ENCODE measurements at regions not wholly inside any gene's neighbourhood (a gene's known extent, or its start where the extent isn't known, plus 50 kb on each side); places are given as distances from the start of the nearest gene placed in this dataset.

DNA sequence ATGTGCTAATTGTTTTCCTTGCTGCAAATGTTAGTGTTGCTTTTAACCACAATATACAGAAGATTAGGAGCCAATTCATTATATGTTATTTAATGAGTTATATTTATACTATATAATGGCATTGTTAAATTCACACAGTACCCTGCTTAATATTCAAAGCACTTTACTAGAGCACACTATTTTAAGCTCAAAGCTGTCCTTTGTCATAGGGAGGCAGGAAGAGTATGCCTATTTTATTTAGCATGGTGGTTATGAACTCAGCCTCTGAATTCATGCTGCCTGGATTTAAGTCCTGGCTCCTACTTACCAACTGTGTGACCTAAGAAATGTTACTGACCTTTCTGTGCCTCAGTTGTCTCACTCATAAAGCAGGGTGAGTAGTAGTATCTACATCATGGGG lies 80.5 kb downstream of the FASTKD2 start:
- DNase-seq: no peak

DNA sequence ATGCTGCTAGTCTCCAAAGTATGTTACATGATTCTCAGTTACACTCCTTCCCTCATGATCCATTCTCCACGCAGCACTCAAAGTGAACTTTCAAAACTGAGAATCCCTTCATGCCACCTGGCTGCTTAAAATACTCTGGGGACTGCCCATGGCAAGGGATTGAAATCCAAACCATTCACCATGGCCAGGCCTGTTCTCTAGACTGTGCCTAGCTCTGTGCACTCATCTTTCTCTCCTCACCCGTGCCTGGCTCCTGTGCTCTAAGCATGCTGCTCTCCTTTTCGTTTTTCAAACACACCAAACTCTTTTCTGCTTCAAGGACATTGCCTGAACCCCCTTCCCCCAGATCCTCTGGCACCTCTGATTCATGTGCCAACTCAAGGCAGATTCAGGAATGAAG lies 80.9 kb downstream of the FASTKD2 start:
- DNase-seq: no peak

DNA sequence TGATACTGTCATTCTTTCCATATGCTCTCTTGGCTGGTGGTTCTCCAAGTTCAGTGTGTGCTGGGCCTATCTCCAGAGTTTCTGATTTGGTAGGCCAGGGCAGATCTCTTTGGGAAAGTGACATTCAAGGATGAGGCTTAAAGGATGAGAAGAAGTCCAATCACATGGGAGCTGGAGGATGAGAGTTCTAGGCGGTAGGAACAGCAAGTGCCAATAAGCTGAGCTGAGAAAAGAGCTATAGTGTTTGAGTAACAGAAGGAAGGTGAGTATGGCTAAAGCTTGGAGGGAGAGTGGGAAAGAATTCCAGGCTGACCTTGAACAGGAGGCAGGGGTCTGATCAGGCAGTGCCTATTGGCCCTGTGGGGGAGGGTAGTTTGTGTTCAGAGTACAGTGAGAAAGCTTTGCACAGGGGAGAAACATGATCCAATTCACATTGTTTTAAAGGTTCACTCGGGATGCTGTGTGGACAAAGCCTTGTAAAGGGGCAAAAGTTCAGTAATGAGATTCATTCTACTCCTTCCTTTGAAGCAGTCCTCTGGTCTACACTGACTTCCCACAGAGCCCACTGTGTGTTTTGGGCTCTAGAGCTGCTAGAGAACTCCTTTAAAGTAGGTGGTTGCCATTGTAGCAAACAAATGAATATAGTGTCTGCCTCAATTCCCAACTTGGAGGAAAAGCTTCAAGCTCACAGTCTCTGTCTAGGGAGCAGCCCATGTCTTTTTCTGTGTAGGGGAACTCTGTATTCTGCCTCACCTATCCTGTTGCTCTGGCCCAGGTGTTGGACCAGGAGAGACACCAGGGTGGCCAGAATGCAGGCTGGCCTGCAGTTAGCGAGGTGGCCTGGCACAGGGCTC lies 81.8 kb downstream of the FASTKD2 start:
- DNase-seq: no peak

DNA sequence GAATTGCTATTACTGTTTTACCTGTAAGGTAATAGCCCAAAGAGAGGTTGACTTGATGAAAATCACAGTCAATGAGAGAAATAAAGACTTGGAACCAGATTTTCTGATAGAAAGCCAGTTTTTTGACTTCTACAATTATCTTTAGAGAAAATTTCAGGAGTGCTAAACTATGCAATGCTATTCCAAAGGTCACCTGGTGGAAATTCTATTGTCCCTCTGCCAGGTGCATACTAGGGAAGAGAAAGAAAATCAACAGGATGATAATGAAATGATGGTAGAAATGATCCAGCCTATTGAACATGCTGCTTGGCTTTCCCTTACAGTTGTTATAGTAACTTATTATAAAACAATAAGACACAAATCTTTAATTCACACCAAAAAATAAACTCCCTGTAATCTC lies 85.0 kb downstream of the FASTKD2 start:
- DNase-seq: no peak

DNA sequence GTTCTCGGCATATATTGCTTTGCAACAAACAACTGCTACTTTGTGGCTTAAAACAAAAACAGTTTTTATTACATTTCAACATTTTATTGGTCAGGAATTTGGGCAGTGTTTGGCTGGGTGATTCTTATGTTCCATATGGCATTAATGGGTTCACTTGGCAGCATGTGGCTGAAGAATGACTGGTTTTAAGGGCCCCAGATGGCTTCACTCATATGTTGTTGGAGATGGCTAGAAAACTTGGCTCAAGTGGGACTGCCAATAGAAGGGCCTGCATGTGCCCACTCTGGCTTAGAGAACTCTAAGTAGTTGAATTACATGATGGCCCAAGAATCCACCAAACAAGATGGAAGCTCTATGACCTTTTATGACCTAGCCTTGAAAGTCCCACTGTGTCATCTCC lies 86.1 kb downstream of the FASTKD2 start:
- DNase-seq: no peak

DNA sequence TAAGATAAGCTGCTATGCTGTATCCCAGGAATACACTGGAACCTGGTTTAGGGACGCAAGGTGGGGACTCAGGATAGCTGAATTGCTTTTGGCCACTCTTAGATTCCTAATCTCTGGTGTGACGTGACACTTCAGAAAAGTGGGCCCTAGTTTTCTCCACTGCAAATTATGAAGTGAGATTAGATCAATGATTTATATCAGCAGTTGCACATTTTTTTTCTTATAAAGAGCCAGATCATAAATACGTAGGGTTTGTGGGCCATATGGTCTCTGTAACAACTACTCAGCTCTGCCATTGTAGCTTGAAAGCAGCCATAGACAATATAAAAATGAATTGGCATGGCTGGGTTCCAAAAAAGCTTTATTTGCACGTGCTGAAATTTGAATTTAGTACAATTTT lies 85.4 kb upstream of the CPO start:
- DNase-seq: no peak

DNA sequence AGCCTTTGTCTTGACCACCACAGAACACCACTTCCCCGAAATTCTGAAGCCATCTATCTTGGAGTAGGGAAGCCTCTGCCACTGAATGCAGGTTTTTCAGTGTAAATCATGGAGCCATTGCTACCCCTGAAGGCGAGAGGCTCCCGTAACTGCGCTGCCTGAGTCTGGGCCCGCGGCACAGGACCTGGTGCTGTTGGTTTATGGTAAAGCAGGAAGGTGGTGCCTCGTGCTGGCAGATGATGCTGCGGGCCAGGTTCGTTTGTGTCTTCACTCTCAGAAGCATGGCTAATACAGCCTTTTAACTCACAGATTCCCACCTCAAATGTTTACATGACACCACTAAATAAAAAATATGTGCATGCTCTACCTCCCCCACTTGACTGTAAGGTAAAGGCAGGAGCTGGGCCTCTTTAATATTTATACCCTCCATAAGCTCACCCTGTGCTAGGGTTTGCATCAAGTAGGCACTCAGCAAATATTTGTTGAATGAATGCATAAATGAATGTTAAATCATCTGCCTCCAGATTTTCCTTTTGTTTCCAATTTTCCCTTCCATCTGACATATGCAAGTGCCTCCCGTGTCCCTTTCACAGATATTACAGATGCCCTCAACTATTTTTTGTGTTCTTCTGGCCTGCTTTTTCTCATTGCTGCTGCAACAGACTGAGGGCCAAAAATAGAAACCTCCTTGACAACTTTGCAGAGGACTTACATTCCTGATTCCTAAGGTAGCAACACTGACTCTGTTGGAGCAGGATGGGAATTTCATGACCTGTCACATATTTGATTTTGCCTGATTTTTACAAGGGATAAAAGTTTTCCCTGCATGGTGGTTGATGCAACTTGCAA lies 83.5 kb upstream of the CPO start:
- DNase-seq: no peak

DNA sequence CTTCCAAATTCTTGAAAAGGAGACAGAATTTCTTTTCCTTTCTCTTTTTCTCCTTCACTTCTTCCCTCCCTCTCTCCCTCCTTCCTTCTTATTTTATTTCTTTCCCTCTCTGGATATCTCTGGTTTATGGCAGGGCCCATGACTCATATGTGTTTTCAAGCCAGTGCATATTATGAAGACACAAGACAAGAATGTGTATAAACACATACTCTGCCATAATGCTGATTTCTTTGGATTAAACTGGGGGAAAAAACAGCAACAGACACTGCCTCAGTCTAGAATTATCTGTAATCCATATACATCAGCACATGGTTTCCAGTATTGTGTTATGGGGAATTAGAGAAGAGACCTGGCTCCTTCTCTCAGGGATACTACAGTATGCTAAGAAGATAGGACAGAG lies 82.8 kb upstream of the CPO start:
- DNase-seq: no peak

DNA sequence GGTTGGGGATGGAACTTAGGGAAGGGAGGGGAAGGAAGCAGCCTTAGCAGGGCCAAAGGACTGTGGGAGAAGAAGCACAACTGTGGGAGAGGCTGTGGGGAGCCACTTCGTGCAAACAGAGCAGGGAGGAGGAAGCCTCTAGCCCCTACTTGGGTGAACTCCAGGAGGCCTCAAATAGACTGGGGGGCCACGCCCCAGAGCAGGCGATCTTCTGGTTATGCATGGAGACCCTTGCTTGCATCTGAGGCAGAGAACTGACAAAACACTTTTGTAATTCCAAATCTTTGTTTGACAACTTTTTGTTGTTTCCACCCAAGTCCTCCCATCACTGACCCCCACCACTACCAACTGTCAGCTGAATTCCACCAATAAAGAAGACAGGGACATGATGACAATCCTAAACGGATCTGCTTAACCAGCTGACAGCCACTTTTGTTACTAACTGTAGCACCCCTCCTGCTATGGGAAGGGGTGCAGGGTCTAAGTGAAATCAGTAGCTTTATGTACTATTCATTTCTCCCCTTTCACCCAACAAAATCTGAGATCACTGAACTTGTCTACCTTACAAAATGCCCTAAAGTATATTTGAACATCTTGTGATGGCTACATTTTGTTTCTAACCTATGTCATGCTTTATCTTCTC lies 80.5 kb upstream of the CPO start:
- no peak for DNase-seq

DNA sequence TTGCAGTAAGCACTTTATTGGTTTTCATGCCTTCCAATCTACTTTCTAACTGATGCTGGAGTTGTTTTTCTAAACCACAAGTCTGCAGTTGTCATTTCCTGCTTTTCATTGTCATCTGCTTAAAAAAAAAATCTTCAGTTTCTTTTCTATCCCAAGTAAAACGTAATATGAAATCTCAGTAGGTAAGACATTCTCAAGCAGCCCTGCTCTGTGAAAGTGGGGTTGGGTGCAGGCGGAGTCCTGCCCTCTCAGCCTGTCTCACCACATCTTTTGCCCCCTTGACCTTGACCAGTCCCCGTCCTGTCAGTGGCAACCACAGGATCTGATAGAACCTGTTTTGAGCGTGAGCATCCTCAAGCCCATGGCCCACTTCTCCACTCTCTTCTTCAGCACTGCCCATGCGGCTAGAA lies 80.0 kb upstream of the CPO start:
- DNase-seq: no peak

DNA sequence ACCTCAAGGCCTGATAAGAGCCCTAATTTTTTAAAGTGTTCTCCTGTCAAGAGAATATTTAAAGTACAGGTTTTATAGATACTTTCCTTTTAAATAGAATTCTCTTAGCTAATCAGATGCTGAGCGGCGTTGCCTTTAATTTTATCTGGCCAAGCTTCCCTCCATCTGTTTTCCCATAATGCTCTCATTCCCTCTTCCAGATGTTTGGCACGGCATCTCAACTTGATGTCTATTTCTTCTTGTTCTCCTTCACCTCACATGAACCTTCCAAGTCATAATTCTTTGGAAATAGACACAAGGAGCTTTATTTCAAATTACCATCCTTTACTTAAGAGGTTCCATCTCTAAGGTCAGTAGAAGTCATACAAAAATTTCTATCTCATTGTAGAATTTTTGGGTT lies 76.1 kb upstream of the CPO start:
- no peak for DNase-seq

DNA sequence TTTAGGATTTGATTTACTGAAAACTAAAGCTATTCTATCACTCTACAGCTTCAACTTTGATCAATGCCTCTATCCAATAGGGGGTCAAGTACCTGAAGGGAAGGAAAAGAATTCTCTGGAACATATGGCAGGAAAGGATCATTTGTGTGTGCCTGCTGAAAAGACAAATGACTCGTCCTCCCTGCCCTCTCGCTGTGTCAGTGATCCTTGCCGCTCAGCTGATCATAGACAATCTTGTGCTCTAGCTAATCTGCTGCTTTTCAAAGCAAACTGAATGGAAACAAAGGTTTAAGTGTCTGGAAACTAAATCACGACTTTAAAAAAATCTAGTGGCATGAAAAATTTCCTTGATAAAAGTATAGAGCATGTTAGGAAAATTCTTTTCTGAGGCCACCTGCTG lies 75.6 kb upstream of the CPO start:
- no peak for DNase-seq

DNA sequence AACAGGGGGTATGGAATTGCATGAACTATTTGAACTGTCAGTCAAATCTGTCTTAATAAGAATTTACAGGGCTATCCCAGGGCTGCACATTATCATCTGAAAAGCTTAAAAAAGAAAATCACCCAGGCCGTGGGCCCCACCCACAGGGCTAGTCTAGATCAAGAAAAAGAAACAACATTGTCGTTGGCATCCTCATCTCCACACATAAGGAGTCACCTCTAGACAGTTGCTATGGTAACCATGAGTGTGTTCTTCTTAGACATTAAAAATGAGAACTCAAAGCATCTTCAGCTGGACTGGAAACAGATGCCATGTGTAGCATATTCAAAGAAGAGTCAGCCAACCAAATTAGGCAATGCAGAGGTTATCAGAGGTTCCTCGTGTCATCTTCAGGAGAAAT lies 72.3 kb upstream of the CPO start:
- DNase-seq: no peak

DNA sequence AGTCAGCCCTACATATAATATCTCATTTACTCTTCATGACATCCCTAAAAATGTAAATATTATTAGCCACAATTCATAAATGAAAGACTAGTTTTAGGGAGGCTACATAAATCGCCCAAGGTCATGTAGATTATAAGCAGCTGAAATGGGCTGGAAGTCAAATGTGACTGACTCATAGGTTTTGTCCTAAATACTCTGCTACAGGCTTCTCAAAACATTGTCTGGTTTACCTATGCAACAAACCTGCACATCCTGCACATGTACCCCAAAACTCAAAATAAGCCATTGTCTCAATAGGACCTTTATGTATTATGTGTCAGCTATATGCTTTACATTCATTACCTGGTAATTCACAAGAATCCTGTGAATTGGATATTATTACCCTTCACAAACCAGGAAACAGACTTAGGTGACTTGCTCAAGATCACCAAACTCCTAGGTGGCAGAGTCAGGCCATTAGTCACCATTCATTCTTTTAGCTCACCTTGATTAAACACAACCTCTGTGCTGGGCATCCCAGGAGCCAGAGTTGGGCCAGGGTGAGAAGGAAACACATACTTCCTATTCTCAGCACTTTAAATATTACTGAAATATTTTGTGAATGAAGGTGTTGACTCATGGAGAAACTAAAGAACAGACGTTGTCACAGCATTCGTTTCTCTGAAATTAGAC lies 69.4 kb upstream of the CPO start:
- no peak for DNase-seq

DNA sequence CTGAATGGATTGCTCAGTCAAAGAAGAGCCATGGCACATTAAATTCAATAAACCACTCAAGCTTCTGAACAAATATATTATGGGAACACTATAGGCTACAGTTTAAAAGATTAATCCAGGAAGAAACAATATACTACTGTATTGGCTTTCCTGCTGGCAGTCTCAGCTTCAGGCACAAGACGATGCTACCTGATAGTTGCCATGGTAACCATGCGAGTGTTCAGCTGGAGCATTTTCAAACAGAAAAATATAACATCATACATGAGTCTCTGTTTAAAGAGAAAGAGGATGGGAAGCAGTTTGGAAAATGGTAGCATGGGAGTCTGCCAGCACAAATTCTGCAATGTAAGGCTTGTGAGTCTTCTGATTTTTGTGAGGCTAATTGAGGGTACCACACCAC lies 65.9 kb upstream of the CPO start:
- DNase-seq: peak; percentile 17

DNA sequence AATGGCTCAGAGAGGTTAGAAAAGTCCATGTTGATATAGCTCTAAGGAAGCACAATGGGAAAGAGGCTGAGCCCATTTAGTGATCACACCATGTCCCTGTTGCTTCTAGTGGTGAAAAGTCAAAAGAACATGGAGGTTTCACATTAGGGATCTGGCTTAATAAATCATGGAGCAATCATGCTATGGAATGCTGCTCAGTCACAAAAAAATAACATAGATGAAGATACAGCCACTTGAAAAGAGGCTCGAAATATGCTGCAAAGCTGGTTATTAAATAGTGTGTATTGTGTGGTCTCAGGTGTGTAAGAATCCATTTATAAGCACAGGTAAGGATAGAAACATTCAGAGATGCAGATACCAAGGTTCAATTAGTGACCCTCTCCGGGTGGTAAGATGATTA lies 63.6 kb upstream of the CPO start:
- no peak for DNase-seq

DNA sequence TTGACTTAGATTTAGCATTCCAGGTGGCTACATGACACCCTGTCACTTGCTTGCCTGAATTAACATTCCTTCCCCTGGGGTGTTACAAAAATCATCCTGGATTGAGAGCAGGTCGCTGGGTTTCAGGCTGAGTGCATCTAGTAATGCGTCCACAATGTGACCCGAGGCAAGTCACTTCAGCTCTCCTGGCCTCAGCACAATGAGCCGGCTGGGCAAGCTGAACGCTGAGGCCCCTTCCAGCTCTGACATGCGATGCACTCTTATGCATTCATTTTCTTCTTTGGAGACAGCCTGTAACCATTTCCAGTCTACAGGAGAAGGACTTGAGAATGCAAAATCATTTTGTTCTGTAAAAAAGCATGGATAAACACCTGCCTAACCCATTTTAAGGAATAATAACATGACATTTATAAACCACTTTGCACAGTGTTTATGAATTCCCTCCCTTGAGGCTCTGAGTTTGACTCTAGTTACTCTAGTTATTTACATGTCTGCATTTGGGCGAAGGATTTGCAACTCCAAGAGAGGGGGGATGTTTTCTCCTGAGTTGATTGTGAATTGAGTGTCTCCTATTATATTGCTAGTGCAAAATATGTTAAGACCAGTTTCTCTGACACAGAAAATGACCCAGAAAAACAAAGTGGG lies 63.0 kb upstream of the CPO start:
- DNase-seq: no peak

DNA sequence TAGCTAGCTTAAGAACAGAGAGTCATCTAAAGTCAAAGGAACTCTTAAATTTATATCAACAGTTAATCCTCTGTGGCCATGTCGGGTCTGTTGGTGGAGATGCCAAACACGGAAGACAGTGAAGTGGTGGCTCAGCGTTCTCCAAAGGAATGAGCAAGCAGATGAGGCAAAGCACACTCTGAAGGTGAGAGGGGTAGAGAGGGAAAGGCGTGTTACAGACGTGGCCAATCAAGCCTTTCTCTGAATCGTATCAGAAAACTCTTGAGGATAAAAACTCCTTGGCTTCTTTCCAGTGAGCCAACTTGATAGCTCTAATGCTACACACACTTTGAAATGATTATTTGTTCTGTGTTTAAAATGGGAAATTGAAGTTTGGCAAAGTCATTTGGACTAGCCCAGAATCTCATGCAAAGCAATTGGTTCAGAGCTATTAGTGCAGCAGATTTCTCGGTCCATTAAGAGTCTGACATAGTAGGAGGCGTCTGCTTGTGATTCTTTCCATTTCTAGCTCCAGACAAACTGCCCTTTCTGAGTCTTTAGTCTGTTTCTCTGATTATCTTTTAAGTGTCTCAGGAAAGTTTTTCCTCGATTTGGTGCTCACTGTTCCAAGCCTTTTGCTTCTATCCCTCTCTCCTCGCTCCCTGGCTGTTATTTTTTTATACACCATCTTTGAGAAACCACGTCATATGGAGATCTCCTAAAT lies 57.5 kb upstream of the CPO start:
- no peak for DNase-seq

DNA sequence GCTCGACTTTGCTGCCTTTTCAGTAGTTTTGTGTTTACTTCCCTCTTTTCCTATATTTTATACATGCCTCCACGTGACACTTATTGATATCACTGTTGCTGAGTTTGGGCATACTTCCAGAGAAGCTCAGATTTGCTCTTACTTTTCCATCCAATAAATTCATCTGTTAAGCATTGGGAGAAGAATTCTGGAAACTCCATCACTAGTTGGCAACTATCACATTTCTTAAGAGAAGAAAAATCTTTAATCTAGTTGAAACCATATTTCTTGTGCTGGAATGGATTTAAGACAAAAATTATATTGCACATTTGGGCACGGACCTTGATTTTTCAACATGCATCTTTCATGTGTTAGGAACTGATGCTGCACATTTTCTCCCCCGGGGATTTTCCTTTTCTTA lies 52.6 kb upstream of the CPO start:
- no peak for DNase-seq

DNA sequence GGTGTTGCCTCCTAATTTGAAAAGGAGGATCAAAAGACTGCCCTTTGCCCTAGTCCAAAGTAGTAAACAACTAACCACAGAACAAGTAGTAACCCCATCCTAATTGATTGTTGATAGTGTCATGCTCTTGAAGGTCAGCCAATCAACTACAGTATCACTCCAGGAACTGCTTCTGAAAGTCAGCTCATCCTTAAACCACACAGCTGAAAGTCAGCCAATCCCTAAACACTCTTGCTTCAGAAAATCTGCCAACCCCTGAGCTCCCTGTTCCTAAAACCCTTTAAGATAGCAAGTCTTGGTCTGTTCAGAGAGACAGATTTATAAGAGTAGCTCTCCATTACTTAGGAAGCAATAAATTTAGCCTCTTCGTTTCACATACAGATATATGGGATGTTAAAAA lies 51.6 kb upstream of the CPO start:
- DNase-seq: no peak

Data from NCI-H345 (cell line).